EH (cell line): ENCODE measurements at regions not wholly inside any gene's neighbourhood (a gene's known extent, or its start where the extent isn't known, plus 50 kb on each side); places are given as distances from the start of the nearest gene placed in this dataset.

Experiments
- DNase-seq: peaks from one replicate; pipeline ENCODE4 v3.0.0-alpha.2; 2015; ENCODE audit warnings: low read depth

DNA sequence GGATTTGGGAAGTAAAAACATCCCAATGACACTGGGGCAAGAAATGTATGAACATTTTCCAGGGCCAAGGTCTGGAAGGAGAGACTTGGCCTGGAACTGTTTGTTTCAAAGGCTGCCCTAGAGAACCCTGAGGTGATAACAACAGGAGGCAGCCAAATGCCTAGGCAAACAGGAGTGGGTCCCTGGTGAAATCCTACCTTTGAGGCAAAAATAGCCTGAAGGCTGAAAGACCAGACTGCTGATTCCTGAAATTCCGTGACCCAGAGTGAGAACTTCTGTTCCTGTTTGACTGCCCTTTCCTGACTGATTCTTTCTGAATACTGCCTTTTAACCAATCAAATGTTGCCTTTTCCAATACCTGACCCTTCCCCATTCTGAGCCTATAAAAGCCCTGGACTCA is 196.4 kb downstream of the NSUN3 start:
- no peak for DNase-seq

DNA sequence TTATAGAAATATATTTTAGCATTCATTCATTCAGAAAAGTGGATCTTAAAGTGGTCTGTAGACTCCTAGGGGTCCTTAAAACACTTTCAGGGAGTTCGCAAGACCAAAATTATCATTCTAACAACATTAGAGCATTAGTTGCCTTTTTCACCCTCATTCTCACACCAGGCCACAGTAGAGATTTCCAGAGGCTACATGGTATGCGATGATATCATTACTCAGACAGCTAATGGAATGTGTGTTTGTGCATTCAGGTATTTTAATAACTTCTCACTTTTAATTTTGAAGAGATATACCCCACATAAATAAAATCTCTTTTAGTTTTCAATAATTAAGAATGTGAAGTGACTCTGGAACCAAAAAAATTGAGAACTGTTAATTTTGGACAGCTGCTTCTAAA is 206.9 kb downstream of the NSUN3 start:
- no peak for DNase-seq

DNA sequence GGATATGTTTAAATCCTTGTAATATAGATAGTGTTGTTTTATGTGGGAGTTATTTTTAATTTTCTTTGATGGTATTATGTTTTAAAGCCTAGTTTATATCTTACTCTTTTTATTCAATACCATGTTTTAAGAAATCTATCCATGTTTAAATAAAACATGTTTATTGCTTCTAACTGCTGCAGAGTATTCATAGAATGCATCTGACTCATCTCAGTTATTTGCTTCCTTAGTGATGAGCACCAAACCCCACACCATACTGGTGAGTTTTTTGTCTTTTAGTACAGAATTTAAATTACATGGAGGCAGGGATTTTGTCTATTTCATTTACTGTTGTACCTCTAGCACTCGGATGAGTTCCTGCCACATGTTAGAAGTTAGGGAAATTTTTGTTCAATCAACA is 209.2 kb downstream of the NSUN3 start:
- no peak for DNase-seq

DNA sequence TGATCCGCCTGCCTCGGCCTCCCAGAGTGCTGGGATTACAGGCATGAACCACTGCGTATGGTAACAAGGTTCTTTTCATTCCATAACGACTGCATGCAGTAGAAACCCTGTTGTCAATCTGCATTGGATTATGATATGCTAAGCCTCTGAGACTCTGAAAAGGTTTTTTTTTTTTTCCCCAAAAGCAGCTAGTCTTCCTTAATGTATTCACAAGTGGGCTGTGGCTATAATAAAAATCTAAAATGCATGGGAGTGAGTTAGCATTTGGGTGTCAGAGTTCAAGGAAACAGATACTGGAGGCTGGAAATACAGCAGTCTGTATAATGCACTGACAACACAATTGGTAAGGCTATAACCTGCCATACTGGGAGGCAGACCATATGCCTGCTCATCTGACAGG is 218.1 kb downstream of the NSUN3 start:
- DNase-seq = no peak

DNA sequence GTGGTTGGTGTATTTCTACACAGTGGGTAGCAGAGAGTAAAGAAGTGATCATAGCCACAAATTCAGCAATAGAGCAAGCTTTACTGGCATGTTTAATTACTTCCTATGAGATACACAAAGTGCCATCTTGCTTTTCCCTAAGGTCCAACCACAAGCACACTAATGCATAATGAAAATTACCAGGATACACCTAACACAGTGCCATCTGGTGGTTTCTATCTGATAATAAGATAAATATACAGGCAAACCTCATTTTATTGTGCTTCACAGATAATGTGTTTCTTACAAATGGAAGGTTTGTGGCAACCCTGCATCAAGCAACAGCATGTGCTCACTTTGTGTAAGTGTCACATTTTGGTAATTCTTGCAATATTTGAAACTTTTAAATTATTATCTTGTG is 223.0 kb downstream of the NSUN3 start:
- no peak for DNase-seq

DNA sequence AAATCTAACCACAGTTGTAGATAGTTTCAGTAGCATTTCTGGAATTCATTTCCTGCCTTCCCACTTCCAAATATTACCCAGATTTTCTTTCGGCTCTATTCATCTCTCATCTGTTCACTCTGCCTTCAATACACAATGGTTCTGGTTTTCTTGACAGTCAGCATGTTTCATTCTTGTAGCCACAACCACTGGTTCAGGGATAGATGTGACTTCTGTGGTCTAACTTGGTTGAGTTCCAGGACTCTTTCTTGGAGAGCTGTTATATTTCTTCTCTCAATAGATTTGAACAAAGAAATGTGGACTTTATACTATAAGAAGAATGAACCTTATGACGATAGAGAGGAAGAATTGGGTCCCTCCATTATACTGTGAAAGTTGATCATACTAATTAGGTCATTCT is 228.8 kb downstream of the NSUN3 start:
- no peak for DNase-seq

DNA sequence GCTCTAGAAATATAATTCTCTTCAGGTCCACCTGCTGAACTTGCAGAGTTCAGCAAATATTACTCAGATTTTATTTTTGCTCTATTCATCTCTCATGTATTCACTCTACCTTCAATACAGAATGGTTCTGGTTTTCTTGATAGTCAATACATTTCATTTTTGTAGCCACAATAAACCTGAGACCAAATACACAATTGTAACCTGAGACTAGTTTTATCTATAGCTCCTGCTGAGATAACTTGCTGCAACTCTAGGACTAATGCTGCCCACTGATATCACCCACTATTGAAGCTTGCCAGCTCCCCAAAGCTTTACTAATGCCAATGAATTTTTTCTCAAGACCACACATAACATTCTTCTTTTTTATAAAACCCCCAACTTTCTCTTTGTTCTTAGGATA is 229.3 kb downstream of the NSUN3 start:
- DNase-seq = no peak

DNA sequence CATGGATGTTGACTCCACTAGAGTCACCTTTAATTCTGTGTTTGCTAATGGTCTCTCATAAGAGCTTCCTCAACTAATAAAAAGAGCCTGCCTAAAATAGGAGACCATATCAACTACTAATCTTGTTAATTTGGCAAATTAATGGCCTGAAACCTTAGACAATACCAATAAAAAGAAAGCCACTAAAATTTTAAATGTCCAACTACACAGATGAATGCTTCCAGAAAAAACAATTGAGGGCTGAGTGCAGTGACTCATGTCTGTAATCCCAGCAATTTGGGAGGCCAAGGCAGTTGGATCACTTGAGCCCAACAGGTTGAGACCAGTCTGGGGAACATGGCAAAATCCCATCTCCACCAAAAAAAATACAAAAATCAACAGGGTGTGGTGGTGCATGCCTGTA is 230.9 kb downstream of the NSUN3 start:
- no peak for DNase-seq

DNA sequence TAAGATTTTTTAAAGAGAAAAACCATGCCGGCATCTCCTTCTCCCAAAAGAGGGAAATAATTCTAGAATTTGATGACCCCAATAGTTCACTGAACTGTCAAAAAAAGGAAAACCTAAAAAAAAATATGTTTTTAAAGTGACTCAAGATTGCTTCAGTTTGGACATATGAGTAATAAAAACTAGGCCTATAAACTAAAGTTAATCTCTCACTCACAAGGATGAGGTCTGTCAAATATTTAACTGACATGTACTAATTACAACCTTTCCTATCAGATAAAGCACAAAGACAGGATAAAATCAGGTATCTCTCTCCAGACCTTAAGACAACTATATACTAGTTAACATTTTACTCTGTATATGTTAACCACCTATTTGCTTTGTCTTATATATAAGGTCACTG is 231.9 kb downstream of the NSUN3 start:
- no peak for DNase-seq

DNA sequence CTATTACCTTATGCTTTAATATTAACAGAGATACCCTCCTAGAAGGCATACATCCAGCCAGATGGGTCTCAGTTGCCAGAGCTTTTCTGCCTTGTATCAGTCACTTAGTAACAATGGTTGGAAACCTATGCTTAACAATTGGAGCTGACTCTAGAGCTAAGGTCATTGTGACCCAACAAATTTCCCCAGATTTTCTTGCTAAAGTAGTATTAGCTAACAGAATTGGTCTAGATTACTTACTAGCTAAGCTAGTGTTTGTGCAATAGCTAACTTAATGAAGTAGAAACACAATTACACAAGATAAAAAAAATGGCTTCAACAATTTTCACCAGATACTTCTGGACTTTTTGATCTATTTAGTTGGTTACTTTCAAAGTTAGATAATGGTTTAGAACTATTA is 236.9 kb downstream of the NSUN3 start:
- no peak for DNase-seq

DNA sequence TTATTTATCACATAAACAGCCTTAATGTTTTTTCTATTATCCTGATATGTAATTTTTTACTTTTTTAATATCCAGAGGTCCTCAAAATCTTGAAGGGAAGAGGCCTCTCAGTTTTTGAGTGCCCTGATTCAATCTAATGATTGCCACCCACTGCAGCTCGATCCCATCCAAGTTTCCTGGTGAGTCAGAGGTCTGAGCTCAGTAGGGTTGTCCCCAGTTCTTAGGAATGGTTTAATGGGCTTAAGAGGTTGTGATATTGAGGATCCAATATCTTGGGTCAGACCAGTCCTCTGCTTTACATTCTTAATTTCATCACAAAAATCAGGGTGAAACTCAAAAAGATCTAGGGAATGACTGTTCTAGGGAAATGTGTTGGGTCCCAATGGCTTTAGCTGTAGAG is 238.5 kb downstream of the NSUN3 start:
- DNase-seq = no peak

DNA sequence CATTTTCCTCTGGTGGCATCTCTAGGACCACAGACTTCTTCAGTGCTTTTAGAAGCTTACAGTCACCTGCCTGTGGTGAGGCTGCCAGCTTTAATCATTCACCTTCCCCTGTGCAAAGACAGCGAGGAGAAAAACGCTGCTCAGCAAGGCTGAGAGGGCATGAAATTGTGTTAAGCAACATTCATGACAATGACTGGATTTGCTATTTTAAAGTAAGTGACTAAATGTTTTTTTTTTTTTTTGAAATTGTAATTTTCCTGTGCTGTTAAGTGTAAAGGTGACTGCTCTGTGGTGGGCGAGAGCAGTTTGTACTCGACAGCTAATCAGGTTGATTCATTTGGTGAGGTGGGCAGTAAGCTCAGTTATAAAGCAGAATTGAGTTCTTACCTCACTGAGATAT is 240.4 kb downstream of the NSUN3 start:
- DNase-seq = no peak

DNA sequence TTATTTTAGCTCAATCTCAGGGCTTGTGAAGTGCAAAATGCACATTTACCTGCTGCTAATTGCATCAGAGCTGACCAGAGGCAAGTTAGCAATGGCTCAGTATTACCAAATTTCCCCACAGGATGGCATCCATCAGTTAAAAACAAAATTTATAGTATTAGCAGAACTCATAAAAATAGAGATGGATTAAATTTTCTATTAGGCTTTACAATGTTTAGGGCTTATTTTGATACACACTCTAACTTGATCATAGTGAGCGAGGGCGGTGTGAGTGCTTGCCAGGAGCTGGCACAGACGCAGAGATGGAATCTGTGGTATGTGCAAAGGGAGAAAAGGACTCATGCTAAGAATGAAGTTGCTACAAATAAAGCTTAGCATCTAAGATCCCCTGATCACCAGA is 241.0 kb downstream of the NSUN3 start:
- DNase-seq = no peak

DNA sequence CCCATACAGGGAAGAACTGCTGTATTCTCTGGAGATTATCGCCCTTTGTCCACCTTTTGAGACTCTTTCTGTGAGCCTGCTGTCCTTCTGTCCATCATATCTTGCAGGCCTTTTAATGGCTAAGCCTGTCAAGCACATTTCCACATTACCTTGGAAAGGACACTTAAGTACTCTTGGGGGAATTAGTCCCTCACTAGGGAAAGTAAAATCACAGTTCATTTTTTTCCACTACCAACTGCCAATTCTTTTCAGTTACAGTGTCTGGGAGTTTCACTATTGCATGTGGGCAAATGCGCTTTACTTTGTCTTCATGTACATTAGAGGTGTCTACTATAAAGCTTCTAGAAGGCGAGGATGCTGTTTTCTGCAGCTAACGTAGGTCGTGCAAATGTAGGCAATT is 242.1 kb downstream of the NSUN3 start:
- DNase-seq = no peak

DNA sequence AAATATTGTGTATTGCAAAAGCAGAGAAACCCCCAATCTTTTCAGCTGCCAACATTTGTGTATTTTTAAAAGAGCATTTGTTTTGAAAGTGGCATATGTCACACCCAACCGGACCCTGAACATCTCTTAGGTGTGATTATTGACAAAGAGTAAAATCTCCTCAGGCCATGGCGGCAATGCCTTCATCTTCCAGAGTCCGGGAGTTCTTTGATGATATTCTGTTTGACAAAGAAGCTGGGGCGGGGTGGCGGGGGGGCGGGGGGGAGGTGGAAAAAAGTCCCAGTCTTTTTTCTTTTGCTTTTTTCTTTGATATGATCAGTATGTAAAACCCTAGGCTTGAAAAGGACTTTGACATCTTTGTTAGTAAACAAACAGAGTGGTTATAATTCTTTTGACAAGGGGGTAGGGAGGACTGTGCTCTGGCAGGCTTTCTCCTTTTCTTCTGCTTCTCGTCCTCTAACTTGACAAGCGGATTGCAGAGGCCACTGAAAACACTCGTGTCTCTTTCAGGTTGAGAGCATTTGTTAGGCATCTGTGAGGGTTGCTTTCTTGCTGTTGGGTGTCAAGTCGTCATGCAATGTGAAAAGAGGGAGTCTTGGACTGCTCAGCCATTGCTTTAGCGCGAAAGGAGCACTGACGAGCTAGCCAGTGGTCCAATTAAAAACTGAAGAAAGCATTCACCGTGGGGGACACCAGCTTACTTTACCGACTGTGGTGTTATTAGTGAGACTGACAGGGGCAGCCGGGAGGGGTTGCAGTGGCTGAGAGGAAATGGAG is 243.2 kb downstream of the NSUN3 start:
- DNase-seq = no peak

DNA sequence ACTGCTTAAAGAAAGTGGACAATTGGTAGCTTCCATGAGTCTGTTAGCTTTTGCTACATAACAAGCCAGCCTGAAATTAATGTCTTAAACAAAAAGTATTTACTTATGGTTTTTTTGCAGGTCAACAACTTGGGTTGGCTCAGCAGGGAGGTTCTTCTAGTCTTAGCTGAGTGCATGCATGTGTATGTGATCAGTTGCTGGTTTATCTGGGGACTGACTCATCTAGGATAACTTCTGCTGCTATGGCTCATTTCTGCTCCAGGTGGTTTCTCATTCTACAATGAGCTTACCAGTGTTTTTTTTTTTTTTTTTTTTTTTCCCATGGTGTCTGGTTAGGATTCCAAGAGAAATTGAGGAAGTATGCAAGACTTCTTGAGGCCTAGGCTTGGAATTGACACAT is 244.7 kb downstream of the NSUN3 start:
- no peak for DNase-seq

DNA sequence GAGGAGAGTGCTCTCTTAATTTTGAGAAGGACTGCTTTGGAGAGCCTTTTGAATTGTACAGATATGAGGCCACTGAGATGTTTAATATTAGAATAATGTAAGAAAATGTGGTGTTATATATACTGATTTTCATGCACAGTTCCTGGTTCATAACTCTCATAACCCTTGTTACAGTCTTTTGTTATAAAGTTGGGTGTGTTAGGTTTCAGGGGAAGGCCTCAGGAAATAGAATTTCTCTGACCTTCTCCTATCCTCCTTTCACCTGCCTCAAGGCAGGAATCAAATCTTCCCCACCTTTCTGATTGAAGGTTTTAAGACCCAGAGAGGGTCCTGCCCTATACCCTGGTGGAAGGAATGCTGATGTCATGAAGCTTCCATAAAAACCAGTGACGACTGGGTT is 245.9 kb downstream of the NSUN3 start:
- no peak for DNase-seq

DNA sequence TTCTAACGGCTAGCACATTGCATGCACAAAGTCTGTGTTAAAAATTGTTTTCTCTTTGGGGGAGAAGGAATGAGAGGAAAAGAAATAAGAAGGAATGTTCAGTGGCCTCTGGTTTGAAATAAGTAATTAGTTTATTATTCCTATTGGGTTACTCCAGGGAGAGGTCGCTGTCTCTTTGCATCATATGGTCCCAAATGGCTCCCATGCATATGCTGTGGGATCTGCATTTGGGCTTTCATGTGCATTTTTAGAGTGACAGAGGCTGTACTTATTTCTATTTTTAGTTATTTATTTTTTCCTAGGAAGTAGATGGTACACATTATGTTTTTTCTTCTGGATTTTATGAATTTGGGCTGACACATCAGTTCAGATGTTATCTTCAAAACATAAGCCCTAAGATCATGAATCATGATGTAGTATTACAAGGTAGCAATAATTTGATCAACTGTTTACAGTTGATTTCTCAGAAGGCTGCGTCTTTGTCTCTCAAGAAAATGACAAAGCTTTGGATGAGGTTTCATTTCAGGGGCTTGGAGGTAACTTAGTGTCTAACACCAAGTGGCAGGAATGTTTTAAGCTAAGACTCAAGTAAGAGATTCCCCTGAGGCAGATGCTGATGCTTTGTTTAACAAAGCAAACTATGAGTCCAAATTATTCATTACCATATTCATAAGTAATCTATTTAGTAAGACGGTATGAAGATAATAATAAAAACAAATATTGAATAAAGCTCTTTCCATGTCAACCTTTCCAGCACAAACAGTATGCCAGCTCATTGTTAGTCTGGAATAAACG is 247.7 kb downstream of the NSUN3 start:
- DNase-seq = no peak

DNA sequence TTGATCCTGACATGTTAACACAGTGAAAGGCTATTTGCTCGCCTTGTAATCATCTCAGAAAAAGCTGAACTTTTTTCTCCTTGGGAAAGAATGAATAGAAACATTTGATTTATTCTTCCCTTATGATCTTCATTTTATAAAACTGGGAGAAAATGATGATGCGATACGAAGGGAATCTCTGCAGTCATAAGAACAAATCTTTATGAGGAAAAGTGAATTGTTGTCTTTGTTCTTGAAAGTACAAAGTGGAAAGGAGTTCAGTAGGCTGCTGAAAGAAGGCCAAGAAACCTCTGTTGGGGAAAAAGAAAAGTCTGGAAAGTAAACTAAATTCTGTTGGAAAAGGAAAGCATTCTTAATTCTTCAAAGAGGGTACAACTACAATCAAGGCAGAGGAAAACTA is 248.8 kb downstream of the NSUN3 start:
- DNase-seq = no peak

DNA sequence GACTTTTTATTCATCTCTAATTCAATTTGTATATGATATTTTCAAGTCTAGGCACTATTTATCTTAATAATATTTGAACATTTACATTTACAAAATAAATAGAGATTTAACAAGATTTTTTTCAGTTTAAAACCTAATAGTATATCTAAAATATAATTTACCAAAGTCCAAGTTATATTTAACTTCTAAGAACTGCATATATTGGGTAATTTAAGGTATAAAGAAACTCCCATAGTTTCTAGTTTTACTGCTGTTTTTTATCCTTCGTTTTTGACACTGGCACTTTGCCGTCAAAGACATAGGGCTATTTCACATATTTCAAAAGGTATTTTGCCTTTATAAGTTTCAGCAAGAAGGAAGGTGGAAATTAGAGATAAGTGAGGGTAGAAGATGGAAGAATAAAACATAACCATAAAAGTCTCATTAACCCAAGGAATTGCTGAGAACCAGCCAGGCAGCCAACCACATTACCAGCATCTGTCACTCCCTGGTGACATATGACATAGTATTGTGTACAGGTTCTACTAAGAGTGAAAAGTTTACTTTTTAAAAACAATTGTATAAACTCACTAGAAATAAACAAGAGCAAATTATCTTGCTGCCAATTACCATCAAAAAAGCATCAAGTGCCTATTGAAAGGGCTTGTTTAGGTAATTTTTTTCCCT is 251.5 kb downstream of the NSUN3 start:
- no peak for DNase-seq

DNA sequence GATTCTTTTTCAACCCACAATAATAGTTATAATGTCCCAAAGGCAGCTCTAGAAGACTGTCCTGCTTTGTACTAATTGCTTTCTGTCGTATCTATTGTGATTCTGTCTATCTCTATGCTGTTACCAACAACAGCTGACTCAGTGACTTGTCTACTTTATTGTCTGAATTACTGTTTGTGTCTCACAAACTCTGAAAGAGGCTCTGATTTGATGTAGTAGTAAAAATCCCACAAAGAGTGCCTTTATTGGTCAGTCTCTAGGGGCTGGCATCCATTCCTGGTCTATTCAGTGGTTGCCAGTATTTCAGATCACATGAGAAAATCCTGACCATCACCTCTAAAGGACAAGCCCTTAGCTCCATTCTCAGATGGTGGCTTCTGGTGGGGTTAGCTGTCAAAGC is 254.2 kb downstream of the NSUN3 start:
- no peak for DNase-seq

DNA sequence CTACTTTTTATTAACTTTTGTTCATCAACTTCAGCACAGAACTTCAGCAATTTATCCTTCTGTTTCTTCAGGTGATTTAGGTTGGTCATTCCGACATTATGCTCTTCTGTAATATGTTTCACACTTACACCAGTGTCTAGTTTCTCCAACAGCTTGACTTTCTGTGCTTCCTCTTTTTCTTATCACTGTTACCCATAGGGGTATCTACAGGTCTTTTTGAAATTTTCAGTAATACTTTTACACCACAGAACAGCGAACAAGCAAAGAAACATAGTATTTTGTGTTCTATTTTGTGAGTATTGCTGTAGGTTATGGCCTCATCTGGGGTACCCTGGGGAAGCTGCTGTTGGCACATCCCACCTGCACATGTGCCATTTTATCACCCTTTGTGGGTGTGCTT is 260.7 kb downstream of the NSUN3 start:
- DNase-seq = no peak

DNA sequence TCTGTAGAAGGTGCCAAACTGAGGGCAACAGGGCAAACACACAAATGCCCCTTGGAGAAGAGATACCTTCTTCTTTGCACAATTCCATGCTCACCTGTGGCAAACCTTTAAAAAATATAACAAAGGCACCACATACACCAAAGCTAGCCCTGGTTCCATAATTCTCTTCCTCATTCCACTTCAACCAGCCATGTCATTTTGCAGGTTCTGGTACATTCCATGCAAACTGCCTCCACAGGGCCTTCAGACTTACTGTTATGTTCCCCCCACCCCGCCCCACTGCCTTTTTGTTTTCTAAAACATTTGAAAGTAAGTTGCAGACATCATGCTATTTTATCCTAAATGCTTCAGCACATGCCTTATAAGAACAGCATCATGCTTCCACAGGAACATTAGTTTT is 269.0 kb downstream of the NSUN3 start:
- DNase-seq = no peak
